Right ventricle myocardium inferior (tissue), 1 donor: ENCODE measurements at regions not wholly inside any gene's neighbourhood (a gene's known extent, or its start where the extent isn't known, plus 50 kb on each side); places are given as distances from the start of the nearest gene placed in this dataset. TPM values are rescaled to one million over a fixed set of nuclear protein-coding genes. Genes with fewer than 3 reads are reported as not detected.
A peak's percentile ranks its signal among the peaks of the same experiment; 100 is the strongest.

Experiments
- ATAC-seq: fragments of 200-7000 bp; cut with Tn5 transposase; one replicate; pipeline ENCODE4 v1.9.1; 2020; ENCODE audit warnings: mild to moderate bottlenecking, moderate library complexity
- DNase-seq: peaks from one replicate; pipeline ENCODE4 v3.0.0; 2021; ENCODE audit errors: missing footprints
- intact Hi-C: fragments of 100-400 bp; cut with DNase I; formaldehyde crosslinking; loops from one replicate; pipeline ENCODE4 v1.11.0; 2022
- microRNA-seq: library from miRNA; unstranded; fragments of <30 nt; microRNA quantifications from one replicate; pipeline ENCODE4 v1.2.0, GENCODE V29; 2020
- donor health status: DM: no; HTN: yes; CAD: no; lungs with severe emphysema.

DNA sequence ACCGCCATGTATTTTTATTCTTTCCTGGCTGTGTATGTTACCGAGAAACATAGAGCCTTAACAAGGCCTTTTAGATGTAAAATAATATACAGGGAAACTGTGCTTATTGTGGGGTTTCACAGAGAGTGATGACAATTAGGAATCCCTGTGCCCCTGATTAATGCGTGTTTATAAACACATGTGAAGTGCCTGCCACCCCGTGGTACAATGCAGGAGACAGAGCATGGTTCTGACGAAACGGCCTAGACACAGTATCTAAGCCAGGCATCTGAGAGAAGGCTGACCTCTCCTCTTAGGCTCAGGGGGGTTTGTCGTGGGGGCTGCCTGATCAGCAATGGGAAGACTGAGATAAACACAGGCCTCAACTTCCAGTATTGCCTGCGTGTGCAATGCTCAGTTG is 200.0 kb downstream of the AJAP1 start:
- intact Hi-C loops: no loop called here
- ATAC-seq: no peak

DNA sequence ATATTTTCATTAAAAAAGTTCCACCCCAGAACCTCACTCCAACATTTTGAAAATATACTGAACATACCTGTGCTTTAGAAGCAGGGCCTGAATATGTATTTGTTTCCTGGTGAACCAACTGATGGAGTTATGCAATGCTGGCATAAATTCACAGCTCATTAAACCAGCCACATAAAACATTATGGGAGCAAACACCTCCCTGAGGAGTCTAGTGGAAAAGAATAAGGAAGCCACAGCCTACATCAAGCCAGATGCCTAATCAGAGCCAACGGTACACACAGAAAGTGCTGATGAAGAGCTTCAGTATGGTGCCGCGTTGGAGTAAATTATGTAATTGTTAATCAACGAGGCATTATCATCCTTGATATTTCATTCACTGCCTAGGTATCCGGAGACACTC is 199.5 kb downstream of the AJAP1 start:
- DNase-seq (no peak), ATAC-seq (no peak)
- intact Hi-C loops: no loop called here

More for the DNA sequence above, 200.0 kb downstream of the AJAP1 start:
- DNase-seq: no peak

DNA sequence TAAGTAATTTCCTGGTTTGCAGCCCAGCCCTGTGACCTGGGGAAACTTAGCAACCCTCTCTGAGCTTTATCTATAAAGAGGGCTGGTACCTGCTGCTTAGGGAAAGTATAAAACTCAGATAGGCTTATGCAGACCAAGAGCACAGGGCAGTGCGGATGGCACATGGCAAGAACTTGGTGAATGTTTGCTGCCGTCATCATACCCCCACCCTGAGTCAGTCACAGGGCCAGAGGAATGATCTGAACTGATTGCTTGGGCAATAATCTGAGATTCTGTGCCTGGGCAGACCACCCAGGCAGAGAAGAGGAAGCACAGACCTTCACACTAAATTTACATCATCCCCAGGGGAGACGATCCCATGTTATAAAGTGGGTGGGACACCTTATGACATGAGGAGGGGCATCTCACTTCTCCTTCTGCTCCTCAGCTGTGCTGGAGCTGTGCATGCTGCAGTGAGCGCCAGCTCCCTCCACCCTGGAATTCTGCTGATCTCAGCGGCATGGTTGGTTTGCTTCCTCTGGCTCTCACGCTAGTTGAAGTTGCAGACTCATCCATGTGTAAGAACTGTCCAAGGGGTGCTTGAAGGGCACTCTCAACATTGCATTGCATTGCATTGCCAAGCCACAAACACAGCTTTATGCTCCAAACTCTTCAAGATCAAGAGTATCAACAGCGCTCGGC is 197.1 kb downstream of the AJAP1 start:
- intact Hi-C loops: no loop called here
- ATAC-seq: no peak
- no peak for DNase-seq

DNA sequence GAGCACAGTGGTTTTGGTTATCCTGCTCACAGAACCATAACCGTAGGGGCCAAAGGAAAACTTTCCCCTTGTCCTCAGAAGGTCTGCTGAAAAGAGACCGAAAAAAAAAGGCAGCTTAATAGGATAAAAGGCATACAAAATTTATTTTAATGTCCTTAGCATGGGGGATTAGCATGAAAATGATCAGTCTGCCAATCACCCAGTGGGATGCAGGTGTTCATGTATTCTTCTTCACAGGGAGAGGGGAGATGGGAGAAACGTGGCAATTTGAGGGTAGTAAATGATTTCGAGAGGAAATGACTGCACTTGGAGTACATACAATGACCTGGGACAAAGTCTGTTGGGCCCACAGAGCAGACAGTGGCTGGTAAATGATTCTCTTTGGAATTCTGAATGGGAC is 194.0 kb downstream of the AJAP1 start:
- DNase-seq (no peak), ATAC-seq (no peak)
- intact Hi-C loops: no loop called here

DNA sequence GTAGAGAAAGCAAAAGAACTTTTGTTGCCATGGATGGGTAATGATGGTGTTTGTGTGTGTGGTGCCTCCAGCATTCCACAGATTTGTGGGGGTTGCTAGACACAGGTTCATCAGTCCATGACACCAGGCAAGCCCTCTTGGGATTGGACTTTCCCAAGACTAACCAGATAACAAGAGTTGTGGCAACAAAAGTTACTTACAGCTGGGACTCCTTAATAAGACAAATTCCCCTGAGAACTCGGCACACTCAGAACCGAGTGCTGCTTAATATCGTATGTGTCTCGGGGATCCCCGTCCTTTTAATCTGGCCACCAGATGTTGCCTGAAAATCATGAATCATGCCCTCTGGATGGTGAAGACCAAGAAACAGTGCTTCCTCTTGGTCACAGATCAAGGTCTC is 193.3 kb downstream of the AJAP1 start:
- intact Hi-C loops: no loop called here
- ATAC-seq (peak; percentile 37), DNase-seq (no peak)

Small RNA genes lying in the stretch of these regions (microRNA-seq; reads per million reads assigned to microRNA genes)
- not detected for gene MIR4417
